ENCODE measurements at regions not wholly inside any gene's neighbourhood (a gene's known extent, or its start where the extent isn't known, plus 50 kb on each side); places are given as distances from the start of the nearest gene placed in this dataset.

DNA sequence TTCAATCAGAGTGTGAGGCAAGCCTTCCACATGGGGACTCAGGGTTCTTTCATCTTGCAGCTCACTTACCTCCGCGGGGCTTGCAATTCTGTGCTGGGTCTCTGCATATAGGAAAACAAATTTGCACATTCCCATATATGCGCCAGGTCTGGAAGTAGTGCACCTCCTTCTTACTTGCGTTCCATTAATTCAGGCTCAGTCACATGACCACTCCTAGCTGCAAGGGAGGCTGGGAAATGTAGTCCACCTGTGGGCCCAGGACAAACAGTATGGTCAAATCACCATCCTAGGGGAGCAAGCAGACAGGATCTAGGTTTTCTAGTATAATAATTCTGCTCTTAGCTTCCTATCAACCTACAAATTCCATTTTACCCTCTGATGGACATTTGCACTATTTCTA lies 160.4 kb downstream of the AACS start:
- DNase-seq = no peak

DNA sequence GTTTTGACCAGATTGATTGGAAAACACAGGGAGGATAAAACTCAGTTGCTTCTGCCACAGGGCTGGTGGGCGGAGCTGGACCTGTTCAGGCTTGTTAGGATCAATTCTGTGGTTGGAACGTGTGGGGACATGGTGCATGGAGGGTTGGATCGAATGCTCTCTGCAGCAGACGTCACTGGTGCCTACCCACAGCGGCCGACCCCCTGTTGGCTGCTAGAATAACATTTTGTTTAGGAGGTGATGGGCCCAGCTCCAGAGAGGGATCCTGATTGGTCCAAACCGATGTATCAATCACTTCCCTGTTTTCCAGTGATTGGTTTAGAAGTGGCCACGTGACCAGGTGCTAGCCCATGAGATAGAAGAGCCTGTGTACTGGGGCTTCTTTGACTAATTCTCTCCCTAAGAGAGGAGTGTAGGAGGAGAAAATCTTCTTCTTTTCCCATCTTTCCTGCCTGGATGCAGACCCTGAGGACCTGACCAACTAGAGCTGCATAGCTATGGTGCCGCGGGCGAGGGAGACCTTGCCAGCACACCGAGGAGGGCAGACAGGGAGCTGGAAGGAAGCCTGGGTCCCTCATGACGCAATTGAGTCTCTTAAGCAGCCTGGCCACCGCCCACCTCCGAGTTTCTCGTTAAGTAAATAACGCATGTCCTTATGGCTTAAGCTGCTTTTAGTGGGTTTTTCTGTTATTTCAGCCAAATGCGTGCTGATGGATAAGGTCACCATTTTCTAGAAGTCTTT lies 163.5 kb downstream of the AACS start:
- DNase-seq = no peak

DNA sequence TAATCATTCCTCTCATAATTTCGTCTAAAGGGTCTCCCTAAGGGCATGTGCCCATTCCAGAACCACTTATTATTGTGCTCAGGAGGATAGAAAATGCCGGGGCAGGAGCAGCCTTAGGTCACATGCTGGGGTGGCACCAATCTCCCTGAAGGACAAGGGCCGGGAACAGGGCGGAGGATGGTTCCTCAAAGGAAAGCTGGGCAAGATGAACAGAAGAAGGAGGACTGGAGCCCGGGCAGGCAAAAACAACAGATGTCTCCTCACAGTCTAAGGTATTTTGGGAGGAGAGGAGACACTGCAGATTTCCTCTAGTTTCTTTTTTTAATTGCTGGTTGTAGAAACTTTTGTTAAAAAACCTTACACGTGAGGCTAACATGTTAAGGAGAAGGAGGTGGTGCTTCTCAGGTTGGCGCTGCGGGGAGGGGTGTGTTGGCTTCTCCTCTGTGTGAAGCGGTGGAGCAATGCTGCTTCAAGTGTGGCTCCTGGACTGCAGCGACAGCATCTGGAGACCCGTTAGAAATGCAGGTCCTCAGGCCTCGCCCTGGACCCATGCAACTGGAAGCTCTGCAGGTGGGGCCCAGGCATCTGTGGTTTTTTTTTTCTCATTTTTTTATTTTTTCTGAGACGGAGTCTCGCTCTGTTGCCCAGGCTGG lies 164.8 kb downstream of the AACS start:
- no peak for DNase-seq

DNA sequence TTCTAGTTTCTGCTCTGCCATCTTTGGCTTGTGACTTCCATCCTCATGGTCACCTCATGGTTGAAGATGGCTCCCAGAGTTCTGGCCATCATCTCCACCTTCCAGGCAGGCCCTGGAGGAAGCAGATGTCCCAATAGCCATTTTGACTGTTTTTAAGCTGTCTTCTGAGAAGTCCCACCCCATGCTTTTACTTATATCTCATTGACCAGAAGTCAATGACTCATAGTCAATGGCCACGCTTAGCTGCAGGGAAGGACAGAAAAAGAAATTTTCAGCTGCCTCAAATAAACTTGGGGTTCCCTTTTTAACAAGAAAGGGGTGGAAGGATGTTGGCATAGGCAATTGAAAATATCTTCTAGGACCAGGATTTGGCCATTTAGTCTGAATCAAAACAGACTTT lies 168.1 kb downstream of the AACS start:
- no peak for DNase-seq

DNA sequence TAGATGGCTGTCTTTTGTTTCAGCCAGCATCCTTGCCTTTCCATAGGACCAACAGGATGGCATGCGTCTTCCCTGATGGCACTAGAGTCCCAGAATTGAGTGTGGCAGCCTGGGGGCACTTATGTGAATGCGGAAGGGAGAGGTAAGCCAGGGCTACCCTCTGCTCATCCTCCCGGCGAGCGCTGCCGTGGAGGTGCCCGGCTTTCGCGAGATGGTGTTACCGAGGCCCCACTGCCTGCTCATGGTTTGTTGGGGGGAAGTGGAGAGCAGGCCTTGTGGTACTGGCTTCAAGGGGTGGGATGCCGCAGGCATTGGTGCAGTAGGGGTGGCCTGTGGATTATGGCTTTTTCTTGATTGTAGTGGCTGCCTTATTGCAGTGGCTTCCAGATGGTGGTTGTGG lies 174.3 kb downstream of the AACS start:
- no peak for DNase-seq

DNA sequence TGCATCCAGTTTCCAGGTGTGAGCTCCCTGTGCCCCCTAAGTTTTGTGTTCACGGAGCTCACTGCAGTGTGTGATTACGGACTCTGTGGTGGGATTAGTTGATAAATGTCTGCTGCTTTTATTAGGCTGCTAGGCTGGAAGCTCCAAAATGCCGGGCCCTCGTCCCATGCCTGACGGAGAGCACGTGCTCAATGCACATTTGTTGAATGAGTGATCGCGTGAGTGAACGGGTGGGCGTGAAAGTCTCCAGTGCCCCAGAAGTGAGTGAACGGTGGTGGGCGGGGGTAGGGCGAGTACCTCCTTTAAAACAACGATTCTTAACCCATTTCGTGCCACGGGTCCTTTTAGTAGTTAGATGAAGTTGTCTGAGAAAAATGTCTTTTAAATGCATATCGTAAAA lies 175.5 kb downstream of the AACS start:
- no peak for DNase-seq

DNA sequence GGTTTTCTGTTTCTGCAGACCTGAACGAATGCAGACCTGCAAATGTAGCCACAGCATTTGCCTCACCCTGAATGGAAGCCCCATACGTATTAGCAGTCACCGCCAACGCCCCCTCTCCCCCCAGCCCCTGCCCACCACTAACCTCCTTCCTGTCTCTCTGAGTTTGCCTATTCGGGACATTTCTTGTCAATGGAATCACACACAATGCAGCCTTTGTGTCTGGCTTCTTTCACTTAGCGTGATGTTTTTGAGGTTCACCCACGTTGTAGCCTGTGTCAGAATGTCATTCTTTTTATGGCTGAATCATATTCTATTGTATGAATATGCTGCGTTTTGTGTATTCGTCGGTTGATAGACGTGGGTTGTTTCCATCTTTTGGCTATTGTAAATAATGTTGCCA lies 178.6 kb downstream of the AACS start:
- no peak for DNase-seq

DNA sequence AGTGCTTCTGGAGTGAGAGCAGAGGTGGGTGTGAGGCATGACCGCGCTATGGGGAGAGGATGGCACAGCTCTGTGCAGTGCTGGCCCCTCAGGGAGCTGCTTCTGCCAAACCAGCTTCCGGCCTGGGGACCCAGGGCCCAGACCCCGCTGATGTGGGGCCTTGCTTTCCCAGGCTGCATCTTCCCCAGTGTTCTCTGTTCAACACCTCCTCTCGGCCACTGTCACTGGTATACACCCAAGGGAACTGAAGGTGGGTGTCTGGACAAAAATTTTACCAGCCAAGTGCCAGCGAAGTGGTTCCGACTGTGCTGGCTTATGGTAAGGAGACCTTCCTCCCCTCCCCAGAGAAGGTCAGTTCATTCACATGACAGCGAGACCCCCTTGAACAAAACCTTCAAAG lies 179.1 kb downstream of the AACS start:
- DNase-seq = no peak

DNA sequence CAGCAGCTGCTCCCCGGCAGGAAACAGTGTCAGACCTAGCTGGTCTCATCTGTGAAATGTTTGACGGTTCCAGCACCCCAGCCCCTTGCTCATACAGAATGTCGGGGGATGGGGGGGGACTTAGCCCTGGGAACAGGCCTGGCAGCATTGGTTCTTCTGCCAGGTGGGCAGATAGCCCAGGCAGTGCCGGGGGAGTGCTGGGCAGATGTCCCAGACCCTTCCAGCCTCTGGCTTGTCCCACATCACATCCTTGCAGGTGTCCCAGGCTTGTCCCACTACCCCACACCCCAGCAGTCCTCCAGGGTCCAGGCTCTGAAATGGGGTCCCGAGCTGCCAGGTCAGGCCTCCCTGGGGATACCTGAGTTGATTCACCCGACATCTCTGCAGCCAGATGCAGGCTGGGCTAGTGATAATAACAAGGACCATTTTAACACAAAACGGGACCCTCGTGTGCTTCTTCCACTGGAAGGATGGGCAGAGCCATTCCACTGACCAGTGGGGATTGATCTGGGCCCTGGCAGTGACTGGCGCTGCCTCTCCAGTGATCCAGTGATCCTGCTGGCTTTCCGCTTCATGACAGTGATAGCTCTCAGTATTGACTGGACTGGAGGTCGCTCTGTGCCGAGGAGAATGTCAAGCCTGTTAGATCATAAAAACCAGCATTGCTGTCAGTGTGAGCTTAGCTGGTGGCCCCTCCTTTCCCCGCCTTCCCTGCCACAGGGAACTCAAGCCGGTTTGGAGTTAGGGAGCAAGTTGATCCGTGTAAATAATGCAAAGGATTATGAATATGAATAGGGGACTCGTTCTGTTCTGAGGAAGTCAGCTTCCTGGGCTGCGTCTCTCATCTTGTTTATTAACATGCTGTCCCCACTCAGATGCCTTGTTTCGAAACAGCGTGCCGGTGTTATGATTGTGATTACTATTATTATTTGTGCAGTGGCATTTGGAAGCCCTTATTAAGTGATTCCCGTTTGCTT lies 180.6 kb downstream of the AACS start:
- DNase-seq = peak in 4 of 14 donors; percentile 2 to 31 (median 14)

DNA sequence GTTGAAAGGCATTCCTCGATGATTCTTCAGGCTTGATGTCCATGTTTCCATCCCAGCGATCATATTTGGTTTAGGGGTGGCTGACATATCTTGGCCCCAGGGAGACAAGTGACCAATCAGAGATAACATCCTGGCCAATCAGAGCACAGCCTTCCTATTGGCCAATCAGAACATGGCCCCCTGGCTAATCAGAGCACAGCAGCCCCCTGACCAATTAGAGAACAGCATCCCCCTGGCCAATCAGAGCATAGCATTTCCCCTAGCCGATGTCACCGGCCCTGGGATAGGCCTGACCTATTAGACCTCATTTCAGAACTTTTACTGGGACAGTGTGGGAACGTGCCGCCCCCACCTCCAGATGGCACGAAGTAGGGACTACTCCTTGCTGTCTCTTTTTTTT lies 182.2 kb downstream of the AACS start:
- DNase-seq = no peak

DNA sequence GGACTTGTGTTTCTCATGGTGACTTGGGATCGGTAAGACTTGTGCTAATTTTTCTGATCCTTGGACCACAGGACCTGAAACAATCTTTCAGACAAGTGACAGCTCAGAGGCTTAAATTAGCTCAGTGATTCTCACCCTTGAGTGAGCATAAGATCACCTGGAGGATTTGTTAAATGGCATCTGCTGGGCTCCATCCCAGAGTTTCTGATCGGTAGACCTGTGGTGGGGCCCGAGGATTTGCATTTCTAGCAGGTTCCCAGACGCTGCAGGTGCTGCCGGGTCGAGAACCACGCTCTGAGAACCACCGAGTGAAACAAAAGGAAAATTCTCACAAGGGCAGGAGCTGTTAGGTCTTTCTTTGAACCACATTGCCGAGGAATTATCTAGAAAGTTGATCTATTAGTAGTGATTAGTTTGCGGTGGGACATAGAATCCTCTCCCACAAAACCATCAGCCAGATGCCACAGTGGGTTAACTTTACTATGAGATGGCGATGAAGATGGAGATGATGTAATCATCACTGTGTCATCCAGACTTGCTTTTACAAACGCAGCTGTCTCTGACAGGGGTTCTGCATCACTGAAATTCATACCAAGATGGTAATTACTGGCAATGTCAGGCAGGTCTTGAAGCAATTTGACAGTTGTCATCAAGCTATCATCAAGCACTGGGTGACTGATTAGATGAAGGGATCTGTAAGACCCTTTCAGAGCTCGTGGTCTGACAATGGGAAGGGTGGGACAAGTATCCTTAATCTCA lies 184.0 kb downstream of the AACS start:
- DNase-seq = no peak

DNA sequence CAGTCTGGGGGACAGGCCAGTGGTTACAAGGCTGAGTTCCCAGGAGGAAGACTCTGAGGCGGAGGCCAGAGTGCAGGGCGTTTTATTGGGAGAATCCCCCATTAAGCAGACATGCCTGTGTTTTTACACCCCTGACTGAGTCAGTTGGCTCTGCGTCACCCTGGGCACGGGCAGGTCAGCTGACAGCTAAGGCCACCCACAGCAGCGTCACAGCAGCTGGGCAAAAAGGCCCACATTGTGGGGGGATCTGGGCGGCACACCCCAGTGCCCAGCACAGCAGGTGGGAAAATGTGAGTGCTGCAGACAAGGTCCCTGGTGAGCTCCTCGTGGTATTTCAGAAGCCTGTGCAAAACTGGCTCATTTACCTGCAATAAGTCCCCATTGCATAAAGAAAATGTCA lies 184.7 kb downstream of the AACS start:
- no peak for DNase-seq

DNA sequence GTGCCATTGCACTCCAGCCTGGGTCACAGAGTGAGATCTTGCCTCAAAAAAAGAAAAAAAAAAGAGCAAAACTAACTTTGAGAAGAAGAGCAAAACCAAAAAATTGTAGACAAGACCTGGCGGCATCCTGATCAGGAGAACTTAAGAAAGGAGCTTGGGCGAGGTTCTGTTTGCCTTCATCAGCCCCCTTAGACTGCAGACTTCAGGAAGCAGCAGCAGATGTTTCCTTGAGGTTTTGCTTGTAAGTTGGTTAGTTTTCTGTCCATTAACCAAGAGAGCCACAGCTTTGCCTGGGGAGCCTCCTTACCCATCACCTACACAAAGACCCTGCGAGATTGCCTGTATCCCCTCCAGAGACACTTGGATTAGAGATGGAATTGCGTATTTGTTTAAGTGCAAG lies 189.0 kb downstream of the AACS start:
- DNase-seq = no peak

DNA sequence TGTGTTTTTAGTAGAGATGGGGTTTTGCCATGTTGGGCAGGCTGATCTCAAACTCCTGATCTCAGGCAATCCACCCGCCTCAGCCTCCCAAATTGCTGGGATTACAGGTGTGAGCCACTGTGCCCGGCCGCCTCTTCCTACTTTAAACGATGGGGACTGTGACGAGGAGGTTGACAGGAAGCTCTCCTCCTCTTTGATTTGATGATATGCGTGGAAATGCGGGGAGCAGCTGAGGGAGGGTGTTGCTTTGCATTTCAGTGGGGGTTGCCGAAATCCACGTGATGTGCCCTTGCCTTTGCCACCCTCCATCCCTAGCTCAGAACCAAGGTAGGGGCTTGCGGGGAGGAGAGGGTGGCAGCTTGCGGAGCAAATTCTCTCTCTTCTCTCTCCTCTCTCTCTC lies 189.6 kb downstream of the AACS start:
- DNase-seq = no peak

DNA sequence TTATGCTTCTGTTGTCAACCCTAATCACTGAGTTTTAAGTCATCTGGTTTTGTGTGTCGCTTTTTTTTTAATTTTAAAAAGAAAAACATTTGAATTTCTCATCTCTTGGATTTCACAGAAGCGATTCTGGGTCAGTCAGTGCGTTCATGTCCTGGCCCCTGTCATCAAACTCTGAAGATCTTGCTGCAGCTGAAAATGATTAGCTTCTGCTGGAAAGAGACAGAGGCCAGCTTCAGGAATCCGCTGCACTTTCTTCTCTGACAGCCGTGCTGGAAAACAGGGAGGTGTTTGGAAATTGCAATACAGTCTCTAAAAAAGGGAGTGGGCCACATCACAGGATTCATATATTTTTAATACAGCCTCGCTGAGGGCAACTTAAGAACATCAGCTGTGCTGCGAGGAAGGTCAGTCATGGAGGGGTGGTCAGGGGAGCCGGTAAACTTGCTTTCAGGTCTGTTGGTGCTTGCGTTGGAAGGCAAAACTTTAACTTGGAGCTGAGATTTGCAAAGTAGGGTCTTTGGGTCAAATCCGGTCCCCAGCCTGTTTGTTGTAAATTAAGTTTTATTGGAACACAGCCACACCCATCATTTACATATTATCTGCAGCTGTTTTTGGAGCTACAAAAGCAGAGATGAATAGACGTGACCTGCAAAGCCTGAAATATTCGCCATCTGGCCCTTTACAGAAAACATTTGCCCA lies 190.8 kb downstream of the AACS start:
- DNase-seq = no peak

DNA sequence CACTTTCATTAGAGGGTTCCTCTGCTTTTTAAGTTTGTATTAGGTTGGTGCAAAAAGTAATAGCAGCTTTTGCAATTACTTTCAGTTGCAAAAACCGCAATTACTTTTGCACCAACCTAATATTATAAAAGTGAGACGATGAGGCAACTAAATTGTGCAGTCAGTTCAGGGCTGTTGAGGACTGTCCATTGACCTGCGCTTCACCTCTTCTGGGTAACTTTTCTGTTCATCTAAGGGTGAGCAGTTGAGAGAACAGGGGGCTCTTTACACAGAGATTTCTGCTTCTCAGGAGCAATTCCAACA lies 191.3 kb downstream of the AACS start:
- no peak for DNase-seq

DNA sequence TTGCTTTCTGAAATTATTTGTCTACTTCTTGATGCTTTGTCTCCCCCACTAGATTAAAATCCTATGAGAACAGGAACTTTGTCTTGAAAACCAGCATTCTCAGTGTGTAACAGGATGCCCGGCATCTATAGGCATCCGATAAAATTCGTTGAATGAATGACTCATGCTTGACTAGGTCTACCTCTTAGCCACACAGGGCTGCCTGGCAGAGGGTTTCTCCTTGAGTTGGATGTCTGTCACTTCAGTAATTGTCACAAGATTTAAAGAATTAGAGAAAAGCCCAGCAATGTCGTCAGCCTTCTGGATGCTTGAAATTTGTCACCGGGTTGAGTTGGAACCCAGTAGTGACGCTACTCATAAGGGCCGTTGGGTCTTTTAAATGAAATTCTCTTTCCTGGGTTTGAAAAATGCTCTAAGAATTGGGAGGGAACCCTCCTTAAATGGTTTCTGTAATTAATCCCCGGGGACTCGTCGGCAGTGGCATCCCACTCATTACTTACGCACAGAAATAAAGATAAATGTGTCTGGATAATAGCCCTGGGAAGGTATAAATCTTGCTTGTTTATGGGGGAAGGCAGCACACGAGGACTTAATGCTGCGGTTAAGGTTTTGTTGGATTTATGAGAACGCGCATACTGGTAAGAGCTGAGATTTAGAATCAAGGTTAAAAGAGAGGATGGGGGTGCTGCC lies 194.1 kb downstream of the AACS start:
- DNase-seq = no peak

DNA sequence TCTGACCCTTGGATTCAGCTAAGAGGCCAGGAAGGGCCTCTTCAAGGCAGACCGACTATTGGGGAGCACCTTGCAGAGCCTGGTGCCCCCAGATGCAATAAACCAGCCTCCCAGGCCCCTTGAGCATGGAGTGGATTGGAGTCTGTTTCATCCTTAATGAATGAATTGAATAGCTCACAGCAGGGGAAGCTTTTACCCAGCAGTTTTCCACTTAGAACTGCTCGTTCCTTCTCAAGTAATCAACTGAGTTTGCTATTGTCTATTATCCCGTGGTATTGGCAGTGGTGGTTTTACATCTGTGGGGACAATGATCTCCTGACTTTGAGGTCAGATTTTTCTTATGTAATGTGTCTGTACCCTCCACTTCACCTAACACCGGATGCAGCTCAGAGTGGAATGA lies 197.6 kb downstream of the AACS start:
- no peak for DNase-seq

DNA sequence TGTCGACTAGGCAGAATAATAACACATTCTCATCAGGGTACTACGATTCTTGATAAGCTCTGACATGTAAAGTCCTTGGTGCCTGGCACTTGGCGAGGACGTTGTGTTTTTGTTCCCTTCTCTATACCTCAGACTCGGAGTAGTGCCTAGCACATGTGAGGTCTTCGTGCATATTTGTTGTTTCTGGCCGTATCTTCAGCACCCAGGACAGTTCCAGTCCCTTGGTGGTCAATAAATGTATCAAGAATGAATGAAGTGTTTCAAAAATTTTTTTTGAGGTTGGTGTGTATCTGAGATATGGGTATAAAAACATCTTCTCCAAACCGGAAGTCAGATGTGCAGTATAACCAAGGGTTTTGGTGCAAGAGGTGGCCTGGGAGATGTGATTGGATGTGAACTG lies 198.2 kb downstream of the AACS start:
- DNase-seq = no peak

DNA sequence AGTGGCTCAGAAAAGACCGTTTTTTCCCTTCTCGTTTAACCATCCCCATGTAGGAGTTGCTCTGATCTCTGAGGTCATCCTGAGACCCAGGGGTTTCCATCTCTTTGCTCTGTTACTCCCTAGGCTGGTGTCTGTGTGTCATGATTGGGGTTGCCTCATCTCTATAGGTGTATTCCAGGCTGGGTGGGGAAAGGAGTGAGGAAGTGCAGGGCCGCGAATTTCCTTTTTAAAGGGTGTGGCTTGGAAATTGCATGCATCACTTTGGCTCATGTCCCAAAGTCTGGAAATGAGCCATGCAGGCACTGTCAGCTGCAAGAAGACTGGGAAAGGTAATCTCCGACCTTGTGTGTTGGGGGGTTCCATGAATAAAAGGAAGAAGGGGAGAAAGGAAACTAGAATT lies 201.9 kb downstream of the AACS start:
- DNase-seq = no peak

DNA sequence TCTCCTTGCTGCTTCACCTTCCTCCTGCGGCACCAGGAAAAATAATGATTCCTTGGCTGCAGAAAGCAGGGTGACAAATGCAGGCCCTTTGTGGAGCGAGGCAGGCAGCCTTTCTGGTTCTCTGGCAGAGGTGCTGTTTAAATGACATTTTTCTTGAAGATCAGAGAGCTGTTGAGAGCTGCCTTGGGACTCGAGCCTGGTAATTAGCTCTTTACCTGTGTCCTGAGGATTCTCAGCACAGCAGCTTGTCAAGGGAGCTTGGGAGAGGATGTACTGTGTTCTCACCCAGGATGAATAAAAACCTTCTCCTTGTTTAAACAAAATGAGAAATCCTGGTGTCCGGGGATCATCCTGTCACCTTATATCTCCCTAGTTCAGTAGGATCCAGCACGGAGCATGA lies 204.0 kb downstream of the AACS start:
- DNase-seq = no peak

DNA sequence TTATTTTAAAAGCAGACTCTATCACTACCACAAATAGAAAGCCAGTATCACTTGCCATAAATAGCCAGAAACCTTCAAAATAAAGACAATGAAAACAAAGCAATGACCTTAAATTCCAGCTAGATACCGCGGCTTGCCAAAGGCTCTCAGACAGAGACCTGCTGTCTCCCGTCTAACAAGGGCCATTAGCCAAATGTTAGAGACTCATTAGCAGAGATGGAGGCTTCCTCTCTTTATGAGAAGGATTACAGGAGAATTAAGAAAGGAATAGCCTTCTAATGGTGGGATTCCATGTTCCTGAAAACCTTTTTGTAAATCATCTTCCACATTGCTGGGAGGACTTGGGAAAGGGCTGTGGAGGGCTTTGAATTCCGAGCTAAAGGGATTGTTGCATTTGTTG lies 206.7 kb downstream of the AACS start:
- DNase-seq = peak in 1 of 14 donors; percentile 4

All from C1 segment of cervical spinal cord (tissue), 14 donors.